ENCODE measurements at regions not wholly inside any gene's neighbourhood (a gene's known extent, or its start where the extent isn't known, plus 50 kb on each side); places are given as distances from the start of the nearest gene placed in this dataset.

- no peak for TF ChIP-seq CTCF (IDR thresholded peaks at IDR 0.05; ENCODE audit: low read depth, low read length, missing input control)
- no peak for TF ChIP-seq REST (IDR thresholded peaks at IDR 0.05)
- no peak for TF ChIP-seq RAD21 (IDR thresholded peaks at IDR 0.05)
- no peak for TF ChIP-seq NR2F2 (IDR thresholded peaks at IDR 0.05)
- no peak for TF ChIP-seq FOXA2 (IDR thresholded peaks at IDR 0.05)
- TF ChIP-seq EGR1 (IDR thresholded peaks at IDR 0.05; ENCODE audit: low read depth in 2 of 2) = no peak
- TF ChIP-seq MAX (IDR thresholded peaks at IDR 0.05) = no peak
- TF ChIP-seq GABPA (IDR thresholded peaks at IDR 0.05 in 1 of 2, conservative IDR thresholded peaks at IDR 0.05 in 1 of 2) = no peak
- no peak for TF ChIP-seq YY1 (IDR thresholded peaks at IDR 0.05)
- no peak for TF ChIP-seq ATF3 (IDR thresholded peaks at IDR 0.05)
- no peak for TF ChIP-seq RXRA (IDR thresholded peaks at IDR 0.05)
- no peak for TF ChIP-seq TAF1 (conservative IDR thresholded peaks at IDR 0.05)
- no peak for TF ChIP-seq SP1 (IDR thresholded peaks at IDR 0.05)
These were observed 211.3 kb upstream of the RFC3 start for GRCh38 chr13:33606692-33607091.
